NT2/D1 (cell line): ENCODE measurements at regions not wholly inside any gene's neighbourhood (a gene's known extent, or its start where the extent isn't known, plus 50 kb on each side); places are given as distances from the start of the nearest gene placed in this dataset.

Experiments
- DNase-seq: peaks from one replicate; pipeline ENCODE4 v3.0.0-alpha.2; 2011; ENCODE audit warnings: low read depth, low spot score
- H3K27me3 ChIP-seq: 2 replicates; pipeline ENCODE4 v1.6.0; 2011; ENCODE audit warnings: mild to moderate bottlenecking; ENCODE audit not compliant: insufficient read length, insufficient read depth
- H3K36me3 ChIP-seq: 2 replicates; pipeline ENCODE4 v1.6.1; 2011; ENCODE audit warnings: mild to moderate bottlenecking, low read length, mixed read lengths; ENCODE audit not compliant: insufficient read depth, insufficient read length
- H3K4me1 ChIP-seq: 2 replicates; pipeline ENCODE4 v1.5.1; 2011; ENCODE audit not compliant: insufficient read depth, insufficient read length
- H3K4me3 ChIP-seq: 2 replicates; pipeline ENCODE4 v1.5.1; 2011; ENCODE audit warnings: low read depth; ENCODE audit not compliant: insufficient read length
- H3K9ac ChIP-seq: 2 replicates; pipeline ENCODE4 v1.6.0; 2011; ENCODE audit warnings: low read depth; ENCODE audit not compliant: insufficient read length
- H3K9me3 ChIP-seq: 2 replicates; pipeline ENCODE4 v1.5.1; 2011; ENCODE audit warnings: mild to moderate bottlenecking, low read length; ENCODE audit not compliant: insufficient read depth
- SUZ12 ChIP-seq: IDR thresholded peaks from 2 replicates; pipeline ENCODE4 v1.6.1; 2011; ENCODE audit not compliant: insufficient read length, insufficient read depth; ENCODE audit errors: extremely low read depth
- YY1 ChIP-seq: IDR thresholded peaks from 2 replicates; pipeline ENCODE4 v1.6.1; 2011; ENCODE audit not compliant: insufficient read length, insufficient read depth
- ZNF274 ChIP-seq: IDR thresholded peaks from 2 replicates; pipeline ENCODE4 v1.6.1; 2011; ENCODE audit warnings: mild to moderate bottlenecking, low read depth, low read length

DNA sequence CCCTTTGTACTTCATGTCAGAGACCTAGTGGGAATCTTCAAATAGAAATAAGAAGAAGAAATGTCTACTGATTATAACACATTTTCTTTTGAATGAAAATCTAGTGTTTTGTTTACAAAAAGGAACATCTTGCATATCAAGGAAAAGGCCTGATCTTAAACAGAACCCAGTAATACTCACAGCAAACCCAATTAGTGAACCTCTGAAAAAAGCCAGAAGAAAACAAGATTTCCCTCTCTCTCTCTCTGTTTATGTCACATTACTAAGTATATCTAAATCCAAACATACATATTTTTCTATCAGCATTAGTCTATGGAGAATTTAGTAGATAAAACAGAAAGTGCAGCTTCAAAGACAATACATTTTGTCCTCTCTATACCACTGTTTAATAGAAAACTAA is 457.9 kb downstream of the NR2F1-AS1 start:
- TF ChIP-seq YY1 (no peak), SUZ12 (no peak), ZNF274 (no peak)
- Histone ChIP-seq H3K27me3 (no peaks in the 10 kb centered on the region), H3K36me3 (no peaks in the 10 kb centered on the region)

DNA sequence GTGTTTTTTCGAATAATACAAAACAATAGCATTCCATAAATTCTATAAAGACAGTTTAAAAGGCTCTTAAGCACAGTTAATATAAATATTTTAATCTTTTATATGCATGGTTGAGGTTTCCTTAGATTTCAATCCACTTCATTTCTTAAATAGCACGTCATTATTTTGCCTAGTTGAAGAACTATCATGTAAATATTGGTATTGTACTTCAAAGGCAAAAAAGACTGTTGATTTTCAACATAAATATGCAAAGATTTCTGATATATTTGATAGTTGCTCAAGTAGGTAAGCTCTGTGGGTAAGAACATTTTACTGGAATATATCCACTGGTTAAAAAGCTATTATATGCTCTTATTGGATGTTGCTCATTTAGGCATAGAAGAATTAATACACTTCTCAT is 458.6 kb downstream of the NR2F1-AS1 start:
- TF ChIP-seq ZNF274 (no peak), SUZ12 (no peak), YY1 (no peak)
- Histone ChIP-seq H3K9me3 (no peaks in the 10 kb centered on the region), H3K4me3 (no peak overlapping the region), H3K4me1 (no peaks in the 10 kb centered on the region), H3K36me3 (no peaks in the 10 kb centered on the region), H3K27me3 (no peaks in the 10 kb centered on the region), H3K9ac (no peak overlapping the region)
- no peak for DNase-seq

More for the DNA sequence above, 457.9 kb downstream of the NR2F1-AS1 start:
- no peak overlapping the region for H3K9ac ChIP-seq
- H3K4me3 ChIP-seq = no peak overlapping the region
- DNase-seq = no peak
- no peaks in the 10 kb centered on the region for H3K9me3 ChIP-seq
- no peaks in the 10 kb centered on the region for H3K4me1 ChIP-seq

DNA sequence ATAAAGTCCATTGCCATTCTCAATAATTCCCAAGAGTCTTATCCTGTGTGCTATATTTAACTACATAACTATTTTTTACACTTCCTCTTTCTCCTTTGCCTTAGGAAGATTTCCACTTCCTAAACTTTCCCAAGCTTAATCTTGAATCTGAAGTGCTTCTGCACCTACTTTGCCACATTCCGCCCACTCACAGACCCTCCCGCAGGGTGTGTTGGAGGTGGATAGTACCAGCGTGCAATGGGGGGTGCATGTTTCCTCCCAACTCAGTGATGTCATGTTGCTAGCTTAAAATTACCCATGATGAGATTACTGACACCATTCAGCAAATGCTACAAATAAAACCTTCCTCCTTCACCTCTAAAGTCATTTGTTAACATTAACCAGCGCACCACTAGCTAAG is 460.2 kb downstream of the NR2F1-AS1 start:
- H3K4me1 ChIP-seq = no peaks in the 10 kb centered on the region
- no peak for TF ChIP-seq YY1
- TF ChIP-seq SUZ12 = no peak
- TF ChIP-seq ZNF274 = no peak
- no peak overlapping the region for H3K4me3 ChIP-seq

DNA sequence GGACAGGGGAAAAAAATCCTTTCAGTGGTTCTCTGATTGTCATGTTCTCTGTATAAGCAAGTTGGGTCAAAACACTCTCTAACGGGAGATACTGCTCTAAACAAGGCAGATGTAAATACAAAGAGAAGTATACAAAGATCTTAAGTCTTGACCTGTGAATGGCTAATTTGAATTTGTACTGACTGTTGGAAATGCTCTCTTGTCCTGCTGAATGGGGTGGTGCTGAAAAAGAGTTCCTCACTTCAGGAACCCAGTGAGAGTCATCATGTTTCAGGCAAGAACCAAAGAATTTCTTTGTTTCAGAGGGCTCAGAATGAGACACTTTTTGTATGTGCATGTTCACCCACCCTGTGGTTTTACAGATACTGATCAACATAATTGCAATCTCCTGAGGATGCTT is 461.0 kb downstream of the NR2F1-AS1 start:
- Histone ChIP-seq H3K9ac (no peak overlapping the region), H3K4me1 (no peaks in the 10 kb centered on the region), H3K9me3 (no peaks in the 10 kb centered on the region), H3K27me3 (no peaks in the 10 kb centered on the region), H3K36me3 (no peaks in the 10 kb centered on the region), H3K4me3 (no peak overlapping the region)
- TF ChIP-seq ZNF274 = no peak
- TF ChIP-seq SUZ12 = no peak
- no peak for TF ChIP-seq YY1
- DNase-seq = no peak

More for the DNA sequence above, 460.2 kb downstream of the NR2F1-AS1 start:
- H3K27me3 ChIP-seq = no peaks in the 10 kb centered on the region
- H3K9me3 ChIP-seq = no peaks in the 10 kb centered on the region
- H3K36me3 ChIP-seq = no peaks in the 10 kb centered on the region
- DNase-seq = no peak
- no peak overlapping the region for H3K9ac ChIP-seq

DNA sequence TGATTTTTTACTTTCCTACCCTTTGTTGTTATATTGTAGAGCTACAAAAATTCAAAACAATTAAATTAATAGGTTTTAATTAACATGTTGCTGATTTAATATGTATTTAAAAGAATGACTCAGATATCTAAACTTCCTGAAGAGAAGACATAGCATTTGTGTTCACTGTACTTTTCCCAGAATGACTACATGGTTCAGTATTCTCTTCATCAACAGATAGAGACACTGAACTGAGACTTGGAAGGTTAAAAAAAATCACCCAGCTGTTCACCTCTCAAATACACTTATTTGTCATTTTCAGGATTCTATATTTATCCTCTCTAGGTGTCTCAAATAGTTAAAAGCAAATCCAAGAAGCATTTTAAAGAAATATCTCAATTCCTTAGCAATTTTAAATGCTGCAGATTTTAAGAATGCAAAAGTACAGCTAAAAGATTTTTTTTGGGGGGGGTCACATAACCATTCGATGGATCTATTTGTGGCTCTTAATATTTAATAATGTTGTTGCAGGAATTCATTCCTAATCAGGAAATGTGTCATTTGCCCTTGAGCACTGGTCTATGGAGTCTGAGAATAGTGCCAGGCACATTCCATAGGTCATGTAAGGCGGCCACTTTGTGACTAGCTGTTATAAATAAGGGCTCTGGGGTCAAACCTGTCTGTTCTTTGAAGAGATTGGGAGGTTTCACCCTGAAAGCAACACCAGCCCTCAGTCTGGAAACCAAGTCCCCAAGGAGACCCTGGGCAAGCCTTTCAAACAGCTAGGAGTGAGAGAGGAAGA is 463.1 kb downstream of the NR2F1-AS1 start:
- Histone ChIP-seq H3K36me3 (no peaks in the 10 kb centered on the region), H3K4me1 (no peaks in the 10 kb centered on the region), H3K9me3 (no peaks in the 10 kb centered on the region), H3K9ac (no peak overlapping the region), H3K27me3 (no peaks in the 10 kb centered on the region), H3K4me3 (no peak overlapping the region)
- no peak for DNase-seq
- TF ChIP-seq YY1 = no peak

DNA sequence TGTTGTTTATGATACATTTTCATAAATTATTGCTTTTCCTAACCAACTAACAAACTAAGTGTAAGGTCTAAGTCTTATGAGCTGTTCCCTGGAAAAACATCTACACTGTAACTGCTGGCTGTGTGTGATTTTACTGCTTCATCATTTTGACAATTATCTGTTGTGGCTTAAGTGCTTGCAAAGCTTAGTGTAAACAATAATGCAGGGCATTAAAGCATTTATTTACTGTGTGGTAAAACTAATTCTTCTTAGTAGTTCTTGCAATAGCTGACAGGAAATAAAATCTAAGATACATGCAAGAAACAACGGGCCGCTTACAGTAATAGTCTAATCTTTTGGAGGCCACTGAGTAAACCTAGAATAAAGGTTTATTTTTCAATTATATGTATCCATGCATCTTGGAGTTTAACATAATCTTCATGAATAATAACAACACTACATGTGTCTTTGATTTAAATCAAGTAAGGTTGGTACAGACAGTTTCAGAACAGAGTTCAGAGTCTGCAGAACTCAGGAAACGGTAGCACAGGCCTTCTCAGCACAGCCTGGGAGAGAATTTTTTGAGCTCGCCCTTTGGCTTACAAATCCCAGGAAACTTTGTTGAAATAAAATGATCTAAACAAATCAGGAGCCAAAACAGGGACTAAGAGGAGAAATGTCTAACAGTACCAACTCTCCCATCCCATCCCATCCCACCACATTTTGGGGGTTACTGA is 473.1 kb downstream of the NR2F1-AS1 start:
- DNase-seq = no peak
- H3K27me3 ChIP-seq = no peaks in the 10 kb centered on the region
- H3K36me3 ChIP-seq = no peaks in the 10 kb centered on the region
- H3K4me1 ChIP-seq = no peaks in the 10 kb centered on the region
- no peak overlapping the region for H3K4me3 ChIP-seq
- no peaks in the 10 kb centered on the region for H3K9me3 ChIP-seq
- H3K9ac ChIP-seq = no peak overlapping the region
- TF ChIP-seq YY1 (no peak), ZNF274 (no peak), SUZ12 (no peak)

DNA sequence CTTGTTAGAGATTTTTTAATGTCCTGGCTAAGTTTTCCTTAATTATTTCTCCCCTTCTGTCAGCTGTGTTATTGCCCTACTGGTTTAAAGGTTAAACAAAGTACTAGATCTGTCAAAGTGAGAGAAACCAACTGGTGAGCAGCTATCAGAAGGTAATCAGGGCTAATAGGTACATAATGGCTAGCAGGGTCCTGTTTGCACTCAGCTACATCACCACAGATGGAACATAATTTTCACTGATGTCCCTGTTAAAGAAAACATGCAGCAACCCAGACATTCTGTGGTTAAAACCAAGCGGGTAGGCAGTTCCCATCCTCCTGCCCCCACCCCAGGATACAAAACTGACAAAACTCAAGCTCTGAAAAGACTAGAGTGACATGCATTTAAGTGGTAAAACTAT is 473.9 kb downstream of the NR2F1-AS1 start:
- Histone ChIP-seq H3K36me3 (no peaks in the 10 kb centered on the region), H3K27me3 (no peaks in the 10 kb centered on the region), H3K4me3 (no peak overlapping the region), H3K9ac (no peak overlapping the region), H3K4me1 (no peaks in the 10 kb centered on the region), H3K9me3 (no peaks in the 10 kb centered on the region)
- DNase-seq = no peak
- TF ChIP-seq ZNF274 (no peak), YY1 (no peak), SUZ12 (no peak)
